Nucleus accumbens (tissue), 56 donors: ENCODE measurements at regions not wholly inside any gene's neighbourhood (a gene's known extent, or its start where the extent isn't known, plus 50 kb on each side); places are given as distances from the start of the nearest gene placed in this dataset.

Source experiments
- DNase-seq, 56 donors: peaks; one replicate each; lab custom pipeline; 2025; lab: John Stamatoyannopoulos, UW

GRCh38 chr2:48912110-48912509, 156.6 kb upstream of the LHCGR start:
- peak in 4 of 56 donors; percentile 1 to 21 (median 8) for DNase-seq

GRCh38 chr2:48910961-48911360, 155.4 kb upstream of the LHCGR start:
- no peak for DNase-seq

DNA sequence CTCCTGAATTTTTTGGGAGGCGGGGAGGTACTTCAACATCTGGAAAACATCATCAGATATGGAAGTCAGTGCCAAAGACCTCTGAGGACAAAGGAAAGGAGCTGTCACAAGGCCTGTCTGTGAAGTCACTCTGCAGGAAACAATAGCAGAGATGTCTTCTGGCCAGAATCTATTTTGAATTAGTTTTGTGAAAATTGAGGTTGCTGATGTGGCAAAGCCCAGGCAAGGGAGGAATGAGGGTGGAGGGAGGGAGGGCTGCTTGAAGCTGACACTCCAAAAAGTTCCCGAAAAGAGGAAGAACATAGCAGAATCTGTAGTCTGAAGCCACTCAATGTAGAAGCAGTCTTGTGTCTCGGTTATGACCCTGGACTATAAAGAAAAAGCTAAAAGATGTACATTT, 151.1 kb upstream of the LHCGR start:
- DNase-seq: peak in 1 of 56 donors; percentile 2

DNA sequence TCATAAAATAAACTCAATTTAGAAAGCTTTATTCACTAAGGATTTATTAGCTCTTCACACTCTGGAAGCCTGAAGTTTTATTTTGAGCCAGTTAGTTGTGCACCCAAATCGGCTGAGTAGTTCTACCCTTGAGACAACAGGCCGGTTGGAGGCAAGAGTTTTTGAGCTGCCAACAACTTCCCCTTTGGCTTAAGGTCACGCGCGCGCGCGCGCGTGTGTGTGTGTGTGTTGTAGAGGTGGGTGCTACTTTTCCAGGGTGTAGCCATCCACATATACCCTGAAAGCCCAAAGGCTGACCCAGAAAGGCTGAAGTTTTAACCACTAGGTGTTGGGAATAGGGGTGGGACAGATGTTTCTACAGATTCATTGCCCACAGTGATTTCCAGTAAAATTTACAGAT, 150.2 kb upstream of the LHCGR start:
- DNase-seq: peak in 5 of 56 donors; percentile 1 to 13 (median 3)

DNA sequence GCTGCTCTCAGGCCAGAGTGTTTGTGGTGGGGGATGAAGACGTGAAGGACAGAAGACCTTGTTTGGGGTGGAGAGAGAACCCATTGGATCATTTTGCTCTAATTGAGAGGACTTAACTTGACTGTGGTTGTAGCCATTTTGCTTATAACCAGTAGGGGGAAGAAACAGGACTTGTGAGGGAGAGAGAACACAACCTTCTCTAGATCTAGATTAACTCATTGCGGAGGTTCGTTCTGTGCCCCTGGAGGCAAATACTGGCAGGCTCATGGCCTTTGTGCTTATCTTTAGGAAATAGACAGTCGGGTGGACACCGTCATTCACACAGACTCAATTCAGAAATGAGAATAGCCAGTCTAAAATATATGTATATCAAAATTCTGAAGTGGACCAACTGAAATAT, 147.0 kb upstream of the LHCGR start:
- DNase-seq: no peak

- no peak for DNase-seq
Measured at GRCh38 chr2:48901416-48901815, 145.9 kb upstream of the LHCGR start.

DNA sequence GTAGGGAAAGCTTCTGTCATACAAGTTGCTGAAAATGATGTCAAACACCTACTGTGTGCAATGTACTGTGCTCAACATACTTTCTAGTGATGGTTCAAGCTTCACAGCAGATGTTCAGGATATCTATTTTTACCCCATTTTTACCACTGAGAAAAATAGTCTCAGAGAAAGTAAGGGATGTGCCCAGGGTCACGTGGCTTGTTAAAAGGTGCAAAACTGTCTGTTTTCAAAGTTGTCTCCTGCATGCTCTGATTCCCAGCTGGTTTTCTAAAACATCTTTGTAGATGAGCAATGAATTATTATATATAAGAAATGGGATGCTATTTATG, 145.5 kb upstream of the LHCGR start:
- DNase-seq: no peak

- DNase-seq: peak in 49 of 56 donors; percentile 3 to 79 (median 46)
Measured at GRCh38 chr2:48900321-48901014, 144.9 kb upstream of the LHCGR start.

DNA sequence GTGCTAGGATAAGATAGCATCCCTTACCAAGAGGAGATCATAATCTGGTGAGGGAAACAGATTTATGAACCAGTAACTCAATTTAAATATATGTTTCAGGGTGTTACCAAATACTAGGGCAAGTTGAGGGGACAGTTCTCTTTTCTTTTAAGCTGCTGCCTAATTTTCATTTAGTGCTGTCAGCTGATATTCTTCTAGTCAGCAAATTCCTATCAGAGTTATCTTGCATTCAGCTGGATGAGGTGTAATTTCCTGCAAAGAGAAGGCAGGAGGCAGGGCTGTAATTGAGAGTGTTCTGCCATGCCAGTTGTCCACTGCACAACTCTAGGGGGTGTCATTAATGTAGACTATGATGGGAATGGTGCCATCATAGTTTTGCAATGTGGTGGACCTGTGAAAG, 141.3 kb upstream of the LHCGR start:
- DNase-seq: no peak

DNA sequence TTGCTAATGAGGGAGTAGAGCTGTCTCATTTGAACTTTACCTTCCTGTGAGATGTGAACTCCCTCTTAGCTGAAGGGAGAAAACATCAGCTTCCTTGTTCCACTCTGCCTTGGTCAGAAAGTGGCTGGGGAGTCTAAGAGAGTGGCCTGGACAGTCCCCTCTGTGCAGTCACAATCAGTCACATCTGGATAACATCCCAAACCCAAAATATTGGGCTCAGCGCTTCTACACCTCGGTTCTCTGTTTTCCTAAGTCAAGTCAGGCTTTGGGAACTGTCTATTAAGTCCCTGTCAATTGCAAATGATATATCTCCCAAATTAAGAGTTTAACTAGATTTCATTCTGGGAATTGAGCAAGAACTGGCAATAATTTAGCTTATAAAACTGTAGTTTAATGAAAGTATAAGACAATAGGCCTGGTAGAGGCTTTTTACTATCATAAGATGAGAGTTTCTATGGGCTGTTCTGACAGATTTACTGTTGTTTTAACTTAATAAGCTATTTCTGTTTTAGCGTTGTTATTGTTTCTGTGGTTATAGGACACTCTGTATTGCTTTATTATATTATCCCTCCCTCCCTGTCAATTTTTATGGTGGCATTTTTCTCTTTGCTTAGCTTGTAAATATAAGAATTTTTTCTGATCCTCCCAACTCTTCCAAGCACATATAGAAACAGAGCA, 135.1 kb upstream of the LHCGR start:
- DNase-seq: no peak

DNA sequence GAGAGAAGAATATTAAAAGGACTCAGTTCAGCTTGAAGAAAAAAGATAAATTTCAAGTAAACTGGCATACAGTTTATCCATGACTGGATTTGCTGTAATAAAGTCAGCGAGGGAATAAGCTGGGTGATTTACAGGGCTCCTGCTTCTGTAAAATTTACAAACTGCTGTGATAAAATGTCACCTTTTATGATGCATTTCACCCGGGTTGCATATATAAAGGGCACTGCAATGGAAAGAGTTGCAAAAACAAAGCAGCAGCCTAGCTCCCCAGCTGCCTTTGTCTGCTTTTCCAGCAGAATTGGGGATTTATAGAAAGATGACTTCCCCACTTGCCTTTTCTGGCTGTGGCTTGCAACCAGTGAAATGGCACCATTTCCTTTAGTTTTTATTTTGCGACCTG, 132.5 kb upstream of the LHCGR start:
- DNase-seq: no peak

DNA sequence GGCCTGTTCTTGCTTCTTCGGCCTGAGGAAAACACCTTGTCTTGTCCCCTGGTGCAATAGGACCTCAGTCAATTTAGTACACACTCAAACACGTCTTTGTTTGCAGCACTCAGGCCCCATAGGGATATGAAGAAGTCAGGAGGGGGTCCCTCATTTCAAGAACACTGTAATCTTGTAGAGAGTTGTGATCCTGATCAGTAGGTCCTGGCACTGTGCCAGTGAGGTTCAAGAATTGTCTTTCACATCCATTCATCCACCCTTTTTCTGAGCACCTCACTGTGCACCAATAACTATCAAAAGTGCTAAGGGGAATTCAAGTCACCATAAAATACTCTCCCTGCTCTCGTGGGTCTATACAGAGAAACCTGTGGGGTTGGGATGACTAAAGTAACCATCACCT, 131.4 kb upstream of the LHCGR start:
- DNase-seq: no peak

DNA sequence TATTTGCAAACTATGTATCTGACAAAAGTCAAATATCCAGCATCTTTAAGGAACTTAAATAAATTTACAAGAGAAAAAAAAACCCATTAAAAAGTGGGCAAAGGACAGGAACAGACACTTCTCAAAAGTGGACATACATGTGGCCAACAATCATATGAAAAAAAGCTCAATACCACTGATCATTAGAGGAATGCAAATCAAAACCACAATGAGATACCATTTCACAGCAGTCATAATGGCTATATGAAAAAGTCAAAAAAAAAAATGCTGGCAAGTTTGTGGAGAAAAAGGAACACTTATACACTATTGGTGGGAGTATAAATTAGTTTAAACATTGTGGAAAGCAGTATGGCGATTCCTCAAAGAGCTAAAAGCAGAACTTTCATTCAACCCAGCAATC, 130.3 kb upstream of the LHCGR start:
- no peak for DNase-seq

DNA sequence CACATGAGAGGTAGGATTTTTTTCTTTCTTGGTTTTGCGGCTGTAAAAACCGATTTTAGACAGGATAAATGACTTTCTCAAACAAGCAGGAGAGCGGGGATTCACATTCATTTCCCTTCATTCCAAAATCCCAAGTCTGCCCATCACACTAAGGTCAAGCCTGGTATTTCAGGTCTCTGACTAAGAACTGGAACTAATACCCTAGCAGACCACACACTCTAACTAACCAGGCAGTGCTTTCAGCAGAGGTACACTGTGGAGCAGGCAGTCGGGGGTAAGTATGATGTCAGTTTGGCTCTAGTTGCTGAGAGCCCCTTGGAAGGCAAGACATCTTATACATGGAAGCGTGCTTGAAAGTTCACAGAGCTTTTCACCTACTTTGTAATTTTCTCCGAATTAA, 128.1 kb upstream of the LHCGR start:
- DNase-seq: no peak

GRCh38 chr2:48874282-48874681, 118.8 kb upstream of the LHCGR start:
- DNase-seq: no peak

DNA sequence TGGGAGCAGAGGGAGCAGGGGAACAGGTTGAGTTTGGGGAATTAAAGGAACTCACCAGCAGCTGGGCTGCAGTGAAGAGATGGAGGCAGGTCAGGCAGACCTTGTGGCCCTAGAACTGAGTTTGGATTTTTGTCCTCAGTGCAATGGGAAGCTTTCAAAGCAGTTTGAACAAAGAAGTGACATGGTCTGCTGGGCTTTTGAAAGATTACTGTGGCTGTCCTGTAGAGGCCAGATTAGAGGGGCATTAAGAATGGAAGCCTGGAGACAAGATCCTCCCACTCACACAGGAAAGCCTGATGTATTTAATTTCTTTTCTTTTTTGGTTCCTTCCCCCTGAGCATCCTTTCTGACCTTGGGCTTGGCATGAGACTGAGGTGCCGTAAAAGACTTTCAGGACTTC, 118.1 kb upstream of the LHCGR start:
- DNase-seq: no peak

- DNase-seq: no peak
Measured at GRCh38 chr2:48870942-48871341, 115.4 kb upstream of the LHCGR start.

GRCh38 chr2:48870503-48870902, 115.0 kb upstream of the LHCGR start:
- no peak for DNase-seq

GRCh38 chr2:48865704-48866103, 110.2 kb upstream of the LHCGR start:
- no peak for DNase-seq

- no peak for DNase-seq
Measured at GRCh38 chr2:48860380-48860779, 104.9 kb upstream of the LHCGR start.

GRCh38 chr2:48856657-48857056, 101.1 kb upstream of the LHCGR start:
- no peak for DNase-seq

DNA sequence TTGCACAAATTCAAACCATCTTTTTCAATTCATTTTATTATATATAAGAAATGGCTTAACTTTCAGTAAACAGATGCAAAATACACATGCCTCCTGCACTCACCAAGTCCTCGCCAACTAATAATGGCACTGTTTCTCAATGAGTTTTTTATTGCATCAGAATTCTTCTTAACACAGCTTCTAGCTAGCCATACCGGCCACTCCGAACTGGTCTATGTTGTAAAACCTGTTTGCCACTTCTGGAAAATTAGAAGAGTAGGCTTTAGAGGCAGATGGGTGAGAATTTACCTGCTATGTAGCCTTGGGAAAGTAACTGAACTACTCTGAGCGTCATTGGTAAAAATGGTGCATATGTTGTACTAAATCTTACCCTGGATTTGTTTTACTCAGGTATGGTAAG, 100.6 kb upstream of the LHCGR start:
- DNase-seq: no peak

GRCh38 chr2:48855142-48855541, 99.6 kb upstream of the LHCGR start:
- DNase-seq: no peak
